Immature natural killer cell (primary cell): ENCODE measurements at regions not wholly inside any gene's neighbourhood (a gene's known extent, or its start where the extent isn't known, plus 50 kb on each side); places are given as distances from the start of the nearest gene placed in this dataset.
A peak's percentile ranks its signal among the peaks of the same experiment; 100 is the strongest.

Source experiments
- DNase-seq, 3 donors: peaks; one replicate each; pipeline ENCODE4 v3.0.0; 2022; ENCODE audit warnings: mixed read lengths in 1 of 3
- H3K27ac Mint-ChIP-seq, 6 donors: one replicate each; pipeline ENCODE4 v1.8.0; 2020; ENCODE audit warnings: mixed read lengths in 6 of 6, mild to moderate bottlenecking in 5 of 6, inconsistent platforms in 4 of 6, moderate library complexity in 3 of 6
- H3K27me3 Mint-ChIP-seq, 3 donors: one replicate each; pipeline ENCODE4 v1.8.0; 2020 to 2021; ENCODE audit warnings: low read depth in 3 of 3, mild to moderate bottlenecking in 3 of 3, mixed read lengths in 3 of 3, moderate library complexity in 3 of 3, inconsistent platforms in 1 of 3
- H3K36me3 Mint-ChIP-seq, 3 donors: one replicate each; pipeline ENCODE4 v1.8.0; 2020; ENCODE audit warnings: mixed read lengths in 3 of 3, inconsistent platforms in 2 of 3, mild to moderate bottlenecking in 2 of 3
- H3K4me1 Mint-ChIP-seq, 2 donors: one replicate each; pipeline ENCODE4 v1.8.0; 2020; ENCODE audit warnings: inconsistent platforms in 2 of 2, mild to moderate bottlenecking in 2 of 2, mixed read lengths in 2 of 2, moderate library complexity in 1 of 2
- H3K4me3 Mint-ChIP-seq, 5 donors: one replicate each; pipeline ENCODE4 v1.8.0; 2020; ENCODE audit warnings: mild to moderate bottlenecking in 5 of 5, mixed read lengths in 5 of 5, inconsistent platforms in 3 of 5, moderate library complexity in 3 of 5
- H3K9me3 Mint-ChIP-seq, 6 donors: one replicate each; pipeline ENCODE4 v1.8.0; 2020; ENCODE audit warnings: mild to moderate bottlenecking in 6 of 6, mixed read lengths in 6 of 6, inconsistent platforms in 4 of 6, moderate library complexity in 3 of 6

DNA sequence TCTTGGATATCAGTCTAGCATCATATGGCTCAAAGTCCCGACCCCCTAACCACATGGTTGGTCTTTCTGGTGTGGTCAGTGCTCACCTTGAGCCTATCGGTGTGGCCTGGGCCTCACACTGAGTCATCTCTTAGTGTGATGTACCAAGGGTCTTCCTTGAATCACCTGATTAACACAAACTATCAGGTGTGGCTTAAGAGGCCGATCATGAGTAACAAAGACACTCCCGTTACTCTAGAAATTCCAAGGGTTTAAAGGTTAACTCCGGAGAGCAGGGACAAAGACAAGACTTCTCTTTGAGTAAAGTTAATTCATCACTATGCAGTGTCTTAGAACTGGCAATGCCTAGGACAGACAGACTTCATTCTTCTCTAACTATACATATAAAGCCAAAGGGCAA lies 52.3 kb upstream of the ARMC3 start:
- Mint-ChIP-seq H3K36me3 (no peaks in the 10 kb centered on the region), H3K4me1 (no peaks in the 10 kb centered on the region), H3K27me3 (peaks cover 0 to 8% (median 0%) of the 10 kb centered on the region in 3 donors)

GRCh38 chr10:22874189-22874854 lies 53.5 kb upstream of the ARMC3 start:
- Mint-ChIP-seq H3K27ac (no peak overlapping the region), H3K36me3 (no peaks in the 10 kb centered on the region), H3K9me3 (no peaks in the 10 kb centered on the region), H3K4me3 (no peak overlapping the region), H3K27me3 (peaks cover 0 to 8% (median 0%) of the 10 kb centered on the region in 3 donors), H3K4me1 (no peaks in the 10 kb centered on the region)
- no peak for DNase-seq

More for the DNA sequence above, 52.3 kb upstream of the ARMC3 start:
- Mint-ChIP-seq H3K4me3 (no peak overlapping the region), H3K9me3 (no peaks in the 10 kb centered on the region), H3K27ac (no peak overlapping the region)
- DNase-seq = no peak

DNA sequence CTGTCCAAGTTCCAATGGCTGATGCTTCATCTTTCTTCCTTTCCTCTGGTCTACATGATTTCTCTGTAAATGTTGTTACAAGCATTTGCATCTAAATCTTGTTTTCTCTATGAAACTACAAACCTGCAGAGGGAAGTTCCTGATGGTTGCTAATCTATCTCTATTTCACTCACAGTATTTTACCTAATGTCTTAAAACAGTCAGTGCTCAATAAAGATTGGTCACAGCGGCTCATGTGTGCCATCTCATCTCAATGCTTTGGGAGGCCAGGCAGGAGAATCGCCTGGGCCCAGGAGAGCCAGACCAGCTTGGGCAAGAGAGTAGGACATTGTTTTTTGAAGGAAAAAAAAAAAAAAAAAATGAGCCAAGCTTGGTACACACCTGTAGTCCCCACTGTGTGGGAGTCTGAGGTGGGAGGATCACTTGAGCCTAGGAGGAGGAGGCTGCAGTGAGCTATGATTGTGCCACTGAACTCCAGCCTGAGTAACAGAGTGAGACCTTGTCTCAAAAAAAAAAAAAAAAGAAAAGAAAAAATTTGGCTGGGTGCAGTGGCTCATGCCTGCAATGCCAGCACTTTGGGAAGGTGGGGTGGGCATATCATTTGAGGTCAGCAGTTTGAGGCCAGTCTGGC lies 71.3 kb upstream of the ARMC3 start:
- DNase-seq = no peak
- peaks cover 0 to 3% (median 0%) of the 10 kb centered on the region in 3 donors for H3K36me3 Mint-ChIP-seq
- no peak overlapping the region for H3K27ac Mint-ChIP-seq
- H3K9me3 Mint-ChIP-seq = peaks cover 0 to 2% (median 0%) of the 10 kb centered on the region in 6 donors
- H3K4me3 Mint-ChIP-seq = no peak overlapping the region
- no peaks in the 10 kb centered on the region for H3K4me1 Mint-ChIP-seq
- H3K27me3 Mint-ChIP-seq = peaks cover 0 to 6% (median 2%) of the 10 kb centered on the region in 3 donors

DNA sequence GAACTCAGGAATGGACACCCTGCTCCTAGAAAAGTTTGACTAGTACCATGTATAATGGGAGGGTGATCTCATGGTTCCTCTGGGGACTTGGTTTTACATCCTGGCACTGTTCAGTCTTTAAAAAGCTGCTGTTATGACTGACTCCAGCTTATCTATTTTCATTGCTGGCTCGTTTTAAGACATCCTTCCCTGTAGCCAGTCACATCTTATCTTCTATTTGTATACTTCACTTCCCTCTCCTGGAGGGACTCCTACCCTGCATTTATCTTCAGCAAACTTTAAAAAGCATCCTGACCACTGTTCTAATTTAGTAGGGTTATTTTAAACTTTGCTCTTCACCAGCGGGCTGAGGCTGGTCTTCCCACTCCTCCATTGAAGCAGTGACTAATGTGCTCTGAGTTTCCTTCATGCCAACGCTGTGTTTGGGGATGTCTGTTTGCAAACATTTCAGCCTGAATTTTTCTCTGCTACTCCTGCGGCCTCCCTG lies 72.9 kb upstream of the ARMC3 start:
- no peak overlapping the region for H3K27ac Mint-ChIP-seq
- peaks cover 0 to 2% (median 0%) of the 10 kb centered on the region in 6 donors for H3K9me3 Mint-ChIP-seq
- peaks cover 0 to 5% (median 3%) of the 10 kb centered on the region in 3 donors for H3K27me3 Mint-ChIP-seq
- H3K4me3 Mint-ChIP-seq = no peak overlapping the region
- no peaks in the 10 kb centered on the region for H3K4me1 Mint-ChIP-seq
- DNase-seq = no peak
- peaks cover 0 to 3% (median 0%) of the 10 kb centered on the region in 3 donors for H3K36me3 Mint-ChIP-seq

- no peaks in the 10 kb centered on the region for H3K9me3 Mint-ChIP-seq
- H3K36me3 Mint-ChIP-seq = peaks cover 0 to 3% (median 0%) of the 10 kb centered on the region in 3 donors
- H3K27me3 Mint-ChIP-seq = peaks cover 0 to 6% (median 4%) of the 10 kb centered on the region in 3 donors
- no peak for DNase-seq
- H3K27ac Mint-ChIP-seq = no peak overlapping the region
- no peak overlapping the region for H3K4me3 Mint-ChIP-seq
- H3K4me1 Mint-ChIP-seq = peaks cover under 1 to 7% of the 10 kb centered on the region in 2 donors
These were observed 73.9 kb upstream of the ARMC3 start for GRCh38 chr10:22853906-22854447.

DNA sequence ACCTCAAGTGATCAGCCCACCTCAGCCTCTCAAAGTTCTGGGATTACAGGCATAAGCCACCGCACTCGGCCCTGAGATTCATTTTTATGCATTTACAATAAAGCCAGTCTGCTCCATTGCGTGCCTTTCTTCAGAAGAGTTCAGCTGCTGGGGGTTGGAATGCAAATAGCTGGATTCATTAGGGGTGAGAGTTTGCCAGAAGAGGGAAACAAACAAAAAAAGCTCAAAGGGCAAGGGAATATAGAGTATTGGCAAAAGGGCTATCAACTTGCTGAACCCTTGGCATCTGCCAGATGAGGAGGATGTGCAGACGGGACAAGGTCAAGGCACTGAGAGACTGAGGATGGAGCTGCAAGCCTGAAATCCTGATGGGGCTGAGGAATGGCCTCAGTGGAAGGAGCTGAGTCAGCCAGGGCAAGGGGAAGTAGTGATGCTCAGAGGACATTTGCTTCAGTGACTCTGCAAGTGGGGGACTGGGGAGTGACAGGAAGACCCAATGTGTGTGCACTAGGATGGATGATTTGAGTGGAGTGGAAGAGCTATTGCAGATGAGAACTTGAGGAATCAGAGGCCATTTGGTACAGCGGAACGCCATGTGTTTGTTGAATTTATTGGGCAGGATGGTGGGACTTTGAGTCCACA lies 75.0 kb upstream of the ARMC3 start:
- Mint-ChIP-seq H3K27me3 (peaks cover 0 to 10% (median 4%) of the 10 kb centered on the region in 3 donors), H3K4me3 (no peak overlapping the region), H3K27ac (no peak overlapping the region), H3K4me1 (peaks cover 2 to 11% of the 10 kb centered on the region in 2 donors), H3K36me3 (no peaks in the 10 kb centered on the region), H3K9me3 (no peaks in the 10 kb centered on the region)
- no peak for DNase-seq

GRCh38 chr10:22851865-22852239 lies 76.0 kb upstream of the ARMC3 start:
- no peak for DNase-seq
- H3K36me3 Mint-ChIP-seq = no peaks in the 10 kb centered on the region
- peaks cover 0 to 10% (median 4%) of the 10 kb centered on the region in 3 donors for H3K27me3 Mint-ChIP-seq
- H3K4me3 Mint-ChIP-seq = no peak overlapping the region
- no peak overlapping the region for H3K27ac Mint-ChIP-seq
- H3K9me3 Mint-ChIP-seq = no peaks in the 10 kb centered on the region
- H3K4me1 Mint-ChIP-seq = peaks cover 2 to 11% of the 10 kb centered on the region in 2 donors

DNA sequence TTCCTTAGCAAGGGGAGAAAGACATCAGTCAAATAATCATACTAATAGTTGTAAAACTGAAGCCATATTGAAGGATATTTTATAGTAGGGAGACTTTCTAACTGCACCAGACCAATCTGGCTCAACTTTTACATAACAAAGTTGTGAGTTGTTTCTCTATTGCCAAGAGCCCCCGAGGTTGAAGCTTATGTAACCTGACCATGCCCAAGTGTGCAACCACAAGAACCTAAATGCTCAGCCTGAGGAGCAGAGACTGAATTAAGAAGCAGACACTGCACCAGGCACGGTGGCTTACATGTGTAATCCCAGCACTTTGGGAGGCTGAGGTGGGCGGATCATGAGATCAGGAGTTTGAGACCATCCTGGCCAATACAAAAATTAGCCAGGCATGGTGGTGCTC lies 77.3 kb upstream of the ARMC3 start:
- Mint-ChIP-seq H3K27me3 (peaks cover 0 to 10% (median 8%) of the 10 kb centered on the region in 3 donors), H3K9me3 (no peaks in the 10 kb centered on the region), H3K36me3 (no peaks in the 10 kb centered on the region), H3K4me1 (peaks cover 2 to 11% of the 10 kb centered on the region in 2 donors), H3K4me3 (no peak overlapping the region), H3K27ac (no peak overlapping the region)
- DNase-seq = no peak

DNA sequence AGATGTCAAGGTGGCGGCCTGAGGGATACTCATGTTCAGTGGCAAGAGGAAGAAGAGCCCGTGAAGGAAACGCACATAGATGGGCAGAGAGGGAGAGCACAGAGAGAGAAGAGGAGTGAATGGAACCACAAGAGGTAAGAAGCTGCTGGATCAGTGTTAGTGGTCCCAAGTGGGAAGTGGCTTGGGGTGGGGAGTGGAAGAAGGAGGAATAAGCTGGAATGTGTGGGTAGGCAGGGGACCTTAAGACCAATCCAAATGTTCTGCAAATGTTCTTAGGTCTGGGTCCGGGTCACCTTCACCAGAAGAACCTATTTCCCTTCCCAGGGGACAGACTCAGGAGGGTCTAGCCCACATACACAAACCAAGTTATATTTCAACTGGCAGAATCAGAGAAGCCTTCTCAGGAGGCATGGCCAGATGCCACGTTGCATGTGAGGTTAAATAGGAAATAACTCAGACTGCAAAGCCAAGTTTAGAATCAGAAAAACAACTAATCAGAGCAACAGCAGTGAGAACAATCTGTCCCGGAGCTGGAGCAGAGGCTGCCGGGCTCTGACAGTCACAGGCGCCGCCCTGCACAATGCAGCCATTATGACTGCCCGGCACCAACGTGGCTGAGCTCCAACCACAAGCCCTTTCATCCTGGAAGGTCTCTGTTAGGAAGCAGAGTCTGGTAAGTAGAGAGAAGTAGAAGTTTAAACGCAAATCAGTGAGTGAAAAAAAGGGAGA lies 78.6 kb upstream of the ARMC3 start:
- Mint-ChIP-seq H3K4me3 (peak overlapping the region in 1 of 5 donors; percentile 39), H3K27ac (no peak overlapping the region), H3K4me1 (peaks cover 2 to 11% of the 10 kb centered on the region in 2 donors), H3K9me3 (no peaks in the 10 kb centered on the region), H3K36me3 (no peaks in the 10 kb centered on the region), H3K27me3 (peaks cover 1 to 10% (median 8%) of the 10 kb centered on the region in 3 donors)
- no peak for DNase-seq

- no peak overlapping the region for H3K27ac Mint-ChIP-seq
- DNase-seq = no peak
- peaks cover 2 to 10% (median 8%) of the 10 kb centered on the region in 3 donors for H3K27me3 Mint-ChIP-seq
- H3K4me1 Mint-ChIP-seq = peaks cover 2 to 11% of the 10 kb centered on the region in 2 donors
- H3K9me3 Mint-ChIP-seq = no peaks in the 10 kb centered on the region
- H3K4me3 Mint-ChIP-seq = no peak overlapping the region
- no peaks in the 10 kb centered on the region for H3K36me3 Mint-ChIP-seq
These were observed 79.3 kb upstream of the ARMC3 start for GRCh38 chr10:22848509-22848908.

DNA sequence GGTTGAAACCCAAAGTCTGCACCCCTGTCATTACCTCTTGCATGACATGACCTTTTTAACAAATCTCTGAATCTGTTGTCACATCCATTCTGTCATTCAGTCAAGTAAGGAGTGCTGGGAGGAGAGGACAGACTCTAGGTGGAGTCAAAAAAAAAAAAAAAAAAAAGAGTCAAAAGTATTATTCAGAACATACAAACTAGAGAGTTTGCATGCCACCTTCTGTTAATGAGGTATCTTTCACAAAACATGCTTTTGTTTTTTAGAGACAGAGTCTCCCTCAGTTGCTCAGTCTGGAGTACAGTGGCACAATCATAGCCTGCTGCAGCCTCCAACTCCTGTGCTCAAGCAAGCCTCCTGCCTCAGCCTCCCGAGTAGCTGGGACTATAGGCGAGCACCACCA lies 81.6 kb upstream of the ARMC3 start:
- peaks cover 2 to 10% (median 8%) of the 10 kb centered on the region in 3 donors for H3K27me3 Mint-ChIP-seq
- no peaks in the 10 kb centered on the region for H3K9me3 Mint-ChIP-seq
- H3K4me1 Mint-ChIP-seq = peaks cover 2 to 11% of the 10 kb centered on the region in 2 donors
- H3K36me3 Mint-ChIP-seq = no peaks in the 10 kb centered on the region
- no peak overlapping the region for H3K4me3 Mint-ChIP-seq
- no peak for DNase-seq
- no peak overlapping the region for H3K27ac Mint-ChIP-seq

- peaks cover 0 to 5% of the 10 kb centered on the region in 2 donors for H3K4me1 Mint-ChIP-seq
- H3K9me3 Mint-ChIP-seq = no peaks in the 10 kb centered on the region
- H3K27ac Mint-ChIP-seq = no peak overlapping the region
- H3K36me3 Mint-ChIP-seq = peaks cover 0 to 6% (median 0%) of the 10 kb centered on the region in 3 donors
- H3K4me3 Mint-ChIP-seq = no peak overlapping the region
- peaks cover 2 to 4% (median 3%) of the 10 kb centered on the region in 3 donors for H3K27me3 Mint-ChIP-seq
- no peak for DNase-seq
These were observed 88.2 kb upstream of the ARMC3 start for GRCh38 chr10:22839639-22840038.

- Mint-ChIP-seq H3K9me3 (no peaks in the 10 kb centered on the region), H3K36me3 (peaks cover 0 to 6% (median 0%) of the 10 kb centered on the region in 3 donors), H3K4me1 (peaks cover 0 to 5% of the 10 kb centered on the region in 2 donors), H3K27me3 (peaks cover 2 to 3% (median 2%) of the 10 kb centered on the region in 3 donors), H3K27ac (no peak overlapping the region), H3K4me3 (no peak overlapping the region)
- DNase-seq = no peak
These were observed 90.1 kb upstream of the ARMC3 start for GRCh38 chr10:22837771-22838170.
